ENCODE measurements at regions not wholly inside any gene's neighbourhood (a gene's known extent, or its start where the extent isn't known, plus 50 kb on each side); places are given as distances from the start of the nearest gene placed in this dataset.

- TF ChIP-seq CTCF (IDR thresholded peaks at IDR 0.05) (no peak), POLR2A (IDR thresholded peaks at IDR 0.05) (no peak), POLR2AphosphoS5 (IDR thresholded peaks at IDR 0.05) (no peak)
These were observed 68.5 kb upstream of the MYO10 start for GRCh38 chr5:17004441-17005106.

All from prostate gland (tissue), 2 donors.